WTC11 (cell line): ENCODE measurements at regions not wholly inside any gene's neighbourhood (a gene's known extent, or its start where the extent isn't known, plus 50 kb on each side); places are given as distances from the start of the nearest gene placed in this dataset.

Source experiments
- ATAC-seq: fragments of 200-7000 bp; cut with Tn5 transposase; 2 replicates; pipeline ENCODE4 v1.10.0; 2021; ENCODE audit warnings: mild to moderate bottlenecking, moderate library complexity
- CTCF ChIA-PET: fragments of 300-600 bp; sonication (Branson Sonifier 250); formaldehyde crosslinking; loops from one replicate; lab custom pipeline; 2021; ENCODE audit warnings: antibody characterized with exemption; lab: Charles Lee
- POLR2A ChIA-PET: fragments of 350-600 bp; sonication (Branson Sonifier 250); formaldehyde crosslinking; loops from one replicate; lab custom pipeline; 2021; ENCODE audit warnings: antibody characterized with exemption; lab: Charles Lee
- DNase-seq: peaks from one replicate; pipeline ENCODE4 v3.0.0; 2021; ENCODE audit warnings: low spot score
- H3K27ac Mint-ChIP-seq: 2 replicates; pipeline ENCODE4 v1.8.0; 2021; ENCODE audit warnings: mixed read lengths
- H3K27me3 Mint-ChIP-seq: 2 replicates; pipeline ENCODE4 v1.8.0; 2021; ENCODE audit warnings: low read depth, mild to moderate bottlenecking, moderate library complexity, mixed read lengths
- H3K36me3 Mint-ChIP-seq: 2 replicates; pipeline ENCODE4 v1.8.0; 2021; ENCODE audit warnings: mixed read lengths
- H3K4me1 Mint-ChIP-seq: 2 replicates; pipeline ENCODE4 v1.8.0; 2022; ENCODE audit warnings: mixed read lengths
- H3K4me3 Mint-ChIP-seq: 2 replicates; pipeline ENCODE4 v1.8.0; 2021; ENCODE audit warnings: mild to moderate bottlenecking, moderate library complexity, mixed read lengths
- H3K9me3 Mint-ChIP-seq: 2 replicates; pipeline ENCODE4 v1.8.0; 2021; ENCODE audit warnings: mixed read lengths
- CREB1 ChIP-seq: sonication (generic); formaldehyde crosslinking; IDR thresholded peaks from 2 replicates; pipeline ENCODE4 v1.8.0; 2023; ENCODE audit warnings: mild to moderate bottlenecking, missing genetic modification reagents
- ELF4 ChIP-seq: sonication (generic); formaldehyde crosslinking; IDR thresholded peaks from 2 replicates; pipeline ENCODE4 v1.8.1; 2022; ENCODE audit warnings: low read depth, mild to moderate bottlenecking, moderate library complexity, missing genetic modification reagents
- ETV6 ChIP-seq: sonication (generic); formaldehyde crosslinking; IDR thresholded peaks from 2 replicates; pipeline ENCODE4 v1.8.1; 2022; ENCODE audit warnings: mild to moderate bottlenecking, missing genetic modification reagents
- GABPB1 ChIP-seq: sonication (generic); formaldehyde crosslinking; IDR thresholded peaks from 2 replicates; pipeline ENCODE4 v1.8.1; 2023; ENCODE audit warnings: mild to moderate bottlenecking, missing genetic modification reagents
- GRHL2 ChIP-seq: fragments of 250-450 bp; sonication (Bioruptor Pico); IDR thresholded peaks from 2 replicates; pipeline ENCODE4 v1.8.0; 2022; ENCODE audit warnings: mild to moderate bottlenecking, moderate library complexity; ENCODE audit not compliant: insufficient replicate concordance, severe bottlenecking
- HMGA2 ChIP-seq: fragments of 250-450 bp; sonication (Bioruptor Pico); IDR thresholded peaks from 2 replicates; pipeline ENCODE4 v1.4.0; 2021; ENCODE audit warnings: mild to moderate bottlenecking, moderate library complexity
- KAT7 ChIP-seq: sonication (generic); formaldehyde crosslinking; IDR thresholded peaks from 2 replicates; pipeline ENCODE4 v1.8.1; 2023; ENCODE audit warnings: missing genetic modification reagents, mild to moderate bottlenecking, borderline replicate concordance
- MYBL2 ChIP-seq: sonication (generic); formaldehyde crosslinking; IDR thresholded peaks from 2 replicates; pipeline ENCODE4 v1.8.1; 2023; ENCODE audit warnings: mild to moderate bottlenecking, moderate library complexity, missing genetic modification reagents
- NFE2L1 ChIP-seq: sonication (generic); formaldehyde crosslinking; IDR thresholded peaks from 2 replicates; pipeline ENCODE4 v1.8.1; 2023; ENCODE audit warnings: missing genetic modification reagents
- RORB ChIP-seq: fragments of 250-450 bp; sonication (Bioruptor Pico); IDR thresholded peaks from 2 replicates; pipeline ENCODE4 v1.9.0; 2021; ENCODE audit warnings: mild to moderate bottlenecking
- TCF7 ChIP-seq: sonication (generic); formaldehyde crosslinking; IDR thresholded peaks from 2 replicates; pipeline ENCODE4 v1.8.0; 2022; ENCODE audit warnings: mild to moderate bottlenecking, low read depth, missing genetic modification reagents, moderate library complexity
- TF ChIP-seq, protein P1 (sequence below): sonication (generic); formaldehyde crosslinking; IDR thresholded peaks from 2 replicates; pipeline ENCODE4 v1.8.1; 2023; ENCODE audit warnings: mild to moderate bottlenecking, missing genetic modification reagents, borderline replicate concordance
- TF ChIP-seq, protein P2 (sequence below): sonication (generic); formaldehyde crosslinking; IDR thresholded peaks from 2 replicates; pipeline ENCODE4 v1.8.0; 2022; ENCODE audit warnings: missing genetic modification reagents
- TF ChIP-seq, protein P3 (sequence below): fragments of 250-450 bp; sonication (Bioruptor Pico); IDR thresholded peaks from 2 replicates; pipeline ENCODE4 v1.9.0; 2021; ENCODE audit warnings: mild to moderate bottlenecking, borderline replicate concordance
- TF ChIP-seq, protein P4 (sequence below): sonication (generic); formaldehyde crosslinking; IDR thresholded peaks from 2 replicates; pipeline ENCODE4 v1.8.1; 2022; ENCODE audit warnings: missing genetic modification reagents, borderline replicate concordance
- TF ChIP-seq, protein P5 (sequence below): sonication (generic); formaldehyde crosslinking; conservative IDR thresholded peaks from 2 replicates; pipeline ENCODE4 v1.8.1; 2023; ENCODE audit warnings: mild to moderate bottlenecking, low read depth, missing genetic modification reagents, moderate library complexity
- TF ChIP-seq, protein P6 (sequence below): sonication (generic); formaldehyde crosslinking; IDR thresholded peaks from 2 replicates; pipeline ENCODE4 v1.8.0; 2023; ENCODE audit warnings: missing genetic modification reagents

DNA sequence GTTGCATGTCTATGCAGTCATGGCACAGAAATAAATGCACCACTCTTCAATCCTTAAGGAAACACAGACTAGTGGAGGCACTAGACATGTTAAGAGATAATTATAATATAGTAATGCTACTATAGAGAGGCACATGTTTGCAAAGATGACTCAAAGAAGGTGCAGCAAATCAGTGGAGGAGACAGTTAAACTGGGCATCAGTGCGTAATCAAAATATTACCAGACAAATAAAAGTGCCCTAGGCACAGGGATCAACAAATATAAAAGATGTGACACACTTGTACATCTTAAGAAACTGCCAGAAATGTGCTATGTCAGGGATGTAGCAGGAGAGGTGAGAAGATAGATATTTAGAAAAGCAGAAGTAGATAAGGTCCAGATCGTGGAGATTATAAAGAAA is 642.1 kb downstream of the SLCO4C1 start (continued):
- TF ChIP-seq, protein P1, sequence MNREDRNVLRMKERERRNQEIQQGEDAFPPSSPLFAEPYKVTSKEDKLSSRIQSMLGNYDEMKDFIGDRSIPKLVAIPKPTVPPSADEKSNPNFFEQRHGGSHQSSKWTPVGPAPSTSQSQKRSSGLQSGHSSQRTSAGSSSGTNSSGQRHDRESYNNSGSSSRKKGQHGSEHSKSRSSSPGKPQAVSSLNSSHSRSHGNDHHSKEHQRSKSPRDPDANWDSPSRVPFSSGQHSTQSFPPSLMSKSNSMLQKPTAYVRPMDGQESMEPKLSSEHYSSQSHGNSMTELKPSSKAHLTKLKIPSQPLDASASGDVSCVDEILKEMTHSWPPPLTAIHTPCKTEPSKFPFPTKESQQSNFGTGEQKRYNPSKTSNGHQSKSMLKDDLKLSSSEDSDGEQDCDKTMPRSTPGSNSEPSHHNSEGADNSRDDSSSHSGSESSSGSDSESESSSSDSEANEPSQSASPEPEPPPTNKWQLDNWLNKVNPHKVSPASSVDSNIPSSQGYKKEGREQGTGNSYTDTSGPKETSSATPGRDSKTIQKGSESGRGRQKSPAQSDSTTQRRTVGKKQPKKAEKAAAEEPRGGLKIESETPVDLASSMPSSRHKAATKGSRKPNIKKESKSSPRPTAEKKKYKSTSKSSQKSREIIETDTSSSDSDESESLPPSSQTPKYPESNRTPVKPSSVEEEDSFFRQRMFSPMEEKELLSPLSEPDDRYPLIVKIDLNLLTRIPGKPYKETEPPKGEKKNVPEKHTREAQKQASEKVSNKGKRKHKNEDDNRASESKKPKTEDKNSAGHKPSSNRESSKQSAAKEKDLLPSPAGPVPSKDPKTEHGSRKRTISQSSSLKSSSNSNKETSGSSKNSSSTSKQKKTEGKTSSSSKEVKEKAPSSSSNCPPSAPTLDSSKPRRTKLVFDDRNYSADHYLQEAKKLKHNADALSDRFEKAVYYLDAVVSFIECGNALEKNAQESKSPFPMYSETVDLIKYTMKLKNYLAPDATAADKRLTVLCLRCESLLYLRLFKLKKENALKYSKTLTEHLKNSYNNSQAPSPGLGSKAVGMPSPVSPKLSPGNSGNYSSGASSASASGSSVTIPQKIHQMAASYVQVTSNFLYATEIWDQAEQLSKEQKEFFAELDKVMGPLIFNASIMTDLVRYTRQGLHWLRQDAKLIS (CRISPR knock-in tag): no peak
- no peak for TF ChIP-seq KAT7

DNA sequence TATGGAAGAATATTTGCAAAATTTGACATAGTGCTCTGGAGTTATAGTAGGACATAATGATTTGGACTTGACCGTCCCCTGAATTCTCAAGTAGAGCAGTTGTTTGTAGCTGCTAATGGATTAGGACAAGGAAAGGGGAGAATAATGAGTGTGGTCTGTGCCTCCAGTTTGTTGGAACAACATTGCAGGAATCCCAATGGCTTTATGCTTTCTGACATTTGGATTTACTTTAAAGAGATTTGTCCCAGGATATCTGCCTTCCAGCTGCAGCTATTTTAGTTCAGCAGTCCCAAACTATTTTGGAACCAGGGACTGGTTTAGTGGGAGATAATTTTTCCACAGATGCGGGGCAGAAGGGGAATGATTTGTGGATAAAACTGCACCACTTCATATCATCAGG is 648.2 kb downstream of the SLCO4C1 start:
- Mint-ChIP-seq H3K27me3 (no peaks in the 10 kb centered on the region), H3K9me3 (no peaks in the 10 kb centered on the region), H3K4me3 (no peak overlapping the region), H3K4me1 (0 out of 2 replicates have a peak, but pooled peaks cover 2% of the 10 kb centered on the region), H3K27ac (no peak overlapping the region), H3K36me3 (no peaks in the 10 kb centered on the region)
- POLR2A ChIA-PET: no interaction called here
- no peak for ATAC-seq
- CTCF ChIA-PET: no interaction called here
- TF ChIP-seq, protein P2, sequence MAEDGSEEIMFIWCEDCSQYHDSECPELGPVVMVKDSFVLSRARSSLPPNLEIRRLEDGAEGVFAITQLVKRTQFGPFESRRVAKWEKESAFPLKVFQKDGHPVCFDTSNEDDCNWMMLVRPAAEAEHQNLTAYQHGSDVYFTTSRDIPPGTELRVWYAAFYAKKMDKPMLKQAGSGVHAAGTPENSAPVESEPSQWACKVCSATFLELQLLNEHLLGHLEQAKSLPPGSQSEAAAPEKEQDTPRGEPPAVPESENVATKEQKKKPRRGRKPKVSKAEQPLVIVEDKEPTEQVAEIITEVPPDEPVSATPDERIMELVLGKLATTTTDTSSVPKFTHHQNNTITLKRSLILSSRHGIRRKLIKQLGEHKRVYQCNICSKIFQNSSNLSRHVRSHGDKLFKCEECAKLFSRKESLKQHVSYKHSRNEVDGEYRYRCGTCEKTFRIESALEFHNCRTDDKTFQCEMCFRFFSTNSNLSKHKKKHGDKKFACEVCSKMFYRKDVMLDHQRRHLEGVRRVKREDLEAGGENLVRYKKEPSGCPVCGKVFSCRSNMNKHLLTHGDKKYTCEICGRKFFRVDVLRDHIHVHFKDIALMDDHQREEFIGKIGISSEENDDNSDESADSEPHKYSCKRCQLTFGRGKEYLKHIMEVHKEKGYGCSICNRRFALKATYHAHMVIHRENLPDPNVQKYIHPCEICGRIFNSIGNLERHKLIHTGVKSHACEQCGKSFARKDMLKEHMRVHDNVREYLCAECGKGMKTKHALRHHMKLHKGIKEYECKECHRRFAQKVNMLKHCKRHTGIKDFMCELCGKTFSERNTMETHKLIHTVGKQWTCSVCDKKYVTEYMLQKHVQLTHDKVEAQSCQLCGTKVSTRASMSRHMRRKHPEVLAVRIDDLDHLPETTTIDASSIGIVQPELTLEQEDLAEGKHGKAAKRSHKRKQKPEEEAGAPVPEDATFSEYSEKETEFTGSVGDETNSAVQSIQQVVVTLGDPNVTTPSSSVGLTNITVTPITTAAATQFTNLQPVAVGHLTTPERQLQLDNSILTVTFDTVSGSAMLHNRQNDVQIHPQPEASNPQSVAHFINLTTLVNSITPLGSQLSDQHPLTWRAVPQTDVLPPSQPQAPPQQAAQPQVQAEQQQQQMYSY (CRISPR knock-in tag): no peak
- TF ChIP-seq MYBL2 (no peak), TCF7 (CRISPR knock-in tag) (no peak), GRHL2 (CRISPR knock-in tag) (no peak), NFE2L1 (no peak), HMGA2 (no peak), GABPB1 (CRISPR knock-in tag) (no peak), RORB (no peak), CREB1 (no peak), ELF4 (CRISPR knock-in tag) (no peak), ETV6 (CRISPR knock-in tag) (no peak)
- TF ChIP-seq, protein P3, sequence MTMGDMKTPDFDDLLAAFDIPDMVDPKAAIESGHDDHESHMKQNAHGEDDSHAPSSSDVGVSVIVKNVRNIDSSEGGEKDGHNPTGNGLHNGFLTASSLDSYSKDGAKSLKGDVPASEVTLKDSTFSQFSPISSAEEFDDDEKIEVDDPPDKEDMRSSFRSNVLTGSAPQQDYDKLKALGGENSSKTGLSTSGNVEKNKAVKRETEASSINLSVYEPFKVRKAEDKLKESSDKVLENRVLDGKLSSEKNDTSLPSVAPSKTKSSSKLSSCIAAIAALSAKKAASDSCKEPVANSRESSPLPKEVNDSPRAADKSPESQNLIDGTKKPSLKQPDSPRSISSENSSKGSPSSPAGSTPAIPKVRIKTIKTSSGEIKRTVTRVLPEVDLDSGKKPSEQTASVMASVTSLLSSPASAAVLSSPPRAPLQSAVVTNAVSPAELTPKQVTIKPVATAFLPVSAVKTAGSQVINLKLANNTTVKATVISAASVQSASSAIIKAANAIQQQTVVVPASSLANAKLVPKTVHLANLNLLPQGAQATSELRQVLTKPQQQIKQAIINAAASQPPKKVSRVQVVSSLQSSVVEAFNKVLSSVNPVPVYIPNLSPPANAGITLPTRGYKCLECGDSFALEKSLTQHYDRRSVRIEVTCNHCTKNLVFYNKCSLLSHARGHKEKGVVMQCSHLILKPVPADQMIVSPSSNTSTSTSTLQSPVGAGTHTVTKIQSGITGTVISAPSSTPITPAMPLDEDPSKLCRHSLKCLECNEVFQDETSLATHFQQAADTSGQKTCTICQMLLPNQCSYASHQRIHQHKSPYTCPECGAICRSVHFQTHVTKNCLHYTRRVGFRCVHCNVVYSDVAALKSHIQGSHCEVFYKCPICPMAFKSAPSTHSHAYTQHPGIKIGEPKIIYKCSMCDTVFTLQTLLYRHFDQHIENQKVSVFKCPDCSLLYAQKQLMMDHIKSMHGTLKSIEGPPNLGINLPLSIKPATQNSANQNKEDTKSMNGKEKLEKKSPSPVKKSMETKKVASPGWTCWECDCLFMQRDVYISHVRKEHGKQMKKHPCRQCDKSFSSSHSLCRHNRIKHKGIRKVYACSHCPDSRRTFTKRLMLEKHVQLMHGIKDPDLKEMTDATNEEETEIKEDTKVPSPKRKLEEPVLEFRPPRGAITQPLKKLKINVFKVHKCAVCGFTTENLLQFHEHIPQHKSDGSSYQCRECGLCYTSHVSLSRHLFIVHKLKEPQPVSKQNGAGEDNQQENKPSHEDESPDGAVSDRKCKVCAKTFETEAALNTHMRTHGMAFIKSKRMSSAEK (CRISPR knock-in tag): no peak
- TF ChIP-seq, protein P4, sequence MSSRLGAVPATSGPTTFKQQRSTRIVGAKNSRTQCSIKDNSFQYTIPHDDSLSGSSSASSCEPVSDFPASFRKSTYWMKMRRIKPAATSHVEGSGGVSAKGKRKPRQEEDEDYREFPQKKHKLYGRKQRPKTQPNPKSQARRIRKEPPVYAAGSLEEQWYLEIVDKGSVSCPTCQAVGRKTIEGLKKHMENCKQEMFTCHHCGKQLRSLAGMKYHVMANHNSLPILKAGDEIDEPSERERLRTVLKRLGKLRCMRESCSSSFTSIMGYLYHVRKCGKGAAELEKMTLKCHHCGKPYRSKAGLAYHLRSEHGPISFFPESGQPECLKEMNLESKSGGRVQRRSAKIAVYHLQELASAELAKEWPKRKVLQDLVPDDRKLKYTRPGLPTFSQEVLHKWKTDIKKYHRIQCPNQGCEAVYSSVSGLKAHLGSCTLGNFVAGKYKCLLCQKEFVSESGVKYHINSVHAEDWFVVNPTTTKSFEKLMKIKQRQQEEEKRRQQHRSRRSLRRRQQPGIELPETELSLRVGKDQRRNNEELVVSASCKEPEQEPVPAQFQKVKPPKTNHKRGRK (CRISPR knock-in tag): no peak
- TF ChIP-seq, protein P5, sequence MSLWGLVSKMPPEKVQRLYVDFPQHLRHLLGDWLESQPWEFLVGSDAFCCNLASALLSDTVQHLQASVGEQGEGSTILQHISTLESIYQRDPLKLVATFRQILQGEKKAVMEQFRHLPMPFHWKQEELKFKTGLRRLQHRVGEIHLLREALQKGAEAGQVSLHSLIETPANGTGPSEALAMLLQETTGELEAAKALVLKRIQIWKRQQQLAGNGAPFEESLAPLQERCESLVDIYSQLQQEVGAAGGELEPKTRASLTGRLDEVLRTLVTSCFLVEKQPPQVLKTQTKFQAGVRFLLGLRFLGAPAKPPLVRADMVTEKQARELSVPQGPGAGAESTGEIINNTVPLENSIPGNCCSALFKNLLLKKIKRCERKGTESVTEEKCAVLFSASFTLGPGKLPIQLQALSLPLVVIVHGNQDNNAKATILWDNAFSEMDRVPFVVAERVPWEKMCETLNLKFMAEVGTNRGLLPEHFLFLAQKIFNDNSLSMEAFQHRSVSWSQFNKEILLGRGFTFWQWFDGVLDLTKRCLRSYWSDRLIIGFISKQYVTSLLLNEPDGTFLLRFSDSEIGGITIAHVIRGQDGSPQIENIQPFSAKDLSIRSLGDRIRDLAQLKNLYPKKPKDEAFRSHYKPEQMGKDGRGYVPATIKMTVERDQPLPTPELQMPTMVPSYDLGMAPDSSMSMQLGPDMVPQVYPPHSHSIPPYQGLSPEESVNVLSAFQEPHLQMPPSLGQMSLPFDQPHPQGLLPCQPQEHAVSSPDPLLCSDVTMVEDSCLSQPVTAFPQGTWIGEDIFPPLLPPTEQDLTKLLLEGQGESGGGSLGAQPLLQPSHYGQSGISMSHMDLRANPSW (CRISPR knock-in tag): no peak
- TF ChIP-seq, protein P6, sequence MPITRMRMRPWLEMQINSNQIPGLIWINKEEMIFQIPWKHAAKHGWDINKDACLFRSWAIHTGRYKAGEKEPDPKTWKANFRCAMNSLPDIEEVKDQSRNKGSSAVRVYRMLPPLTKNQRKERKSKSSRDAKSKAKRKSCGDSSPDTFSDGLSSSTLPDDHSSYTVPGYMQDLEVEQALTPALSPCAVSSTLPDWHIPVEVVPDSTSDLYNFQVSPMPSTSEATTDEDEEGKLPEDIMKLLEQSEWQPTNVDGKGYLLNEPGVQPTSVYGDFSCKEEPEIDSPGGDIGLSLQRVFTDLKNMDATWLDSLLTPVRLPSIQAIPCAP: no peak
- DNase-seq: no peak
